HG02642 (cell line): ENCODE measurements at regions not wholly inside any gene's neighbourhood (a gene's known extent, or its start where the extent isn't known, plus 50 kb on each side); places are given as distances from the start of the nearest gene placed in this dataset.

Source experiments
- ATAC-seq: cut with Tn5 transposase; IDR thresholded peaks from one replicate; pipeline ENCODE4 v1.9.1; 2021; ENCODE audit warnings: mild to moderate bottlenecking; ENCODE audit not compliant: unreplicated experiment, poor library complexity

DNA sequence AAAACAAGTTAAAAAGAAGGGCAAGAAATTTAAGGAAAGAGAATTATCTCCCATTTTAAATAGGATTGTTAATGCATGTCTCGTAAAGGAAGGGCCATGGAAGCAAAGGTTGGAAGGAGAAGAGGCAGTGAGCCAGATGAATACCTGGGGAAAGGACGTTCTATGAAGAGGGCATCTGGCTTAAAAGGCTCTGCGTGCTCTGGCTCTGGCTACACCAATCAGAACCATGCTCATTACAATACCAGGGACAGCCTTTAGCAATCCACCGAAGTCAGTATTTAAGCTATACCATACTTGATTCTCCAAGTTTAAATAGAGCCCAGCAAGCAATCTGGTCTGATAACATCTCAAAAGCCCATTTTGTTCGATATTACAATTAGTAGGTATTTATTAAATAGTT, 58.5 kb upstream of the C1orf87 start:
- ATAC-seq = no peak

DNA sequence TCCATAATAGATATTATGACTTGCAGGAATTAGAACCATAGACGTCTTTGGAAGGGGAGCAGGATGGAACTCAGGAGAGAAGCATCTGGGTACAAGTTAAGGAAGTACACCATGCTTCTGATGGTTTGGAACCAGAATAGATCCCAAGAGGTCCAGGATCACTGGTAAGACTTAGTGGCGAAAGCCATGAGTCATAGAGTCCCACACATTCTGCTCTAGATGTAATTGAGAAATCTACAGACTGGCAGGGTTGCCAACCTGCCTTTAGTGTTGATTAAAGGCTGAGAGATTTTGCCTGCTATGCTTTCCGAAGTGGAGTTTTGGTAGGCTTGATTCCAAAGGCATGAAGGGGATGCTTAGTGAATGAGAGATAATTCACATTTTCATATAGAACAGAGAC, 57.1 kb upstream of the C1orf87 start:
- no peak for ATAC-seq

DNA sequence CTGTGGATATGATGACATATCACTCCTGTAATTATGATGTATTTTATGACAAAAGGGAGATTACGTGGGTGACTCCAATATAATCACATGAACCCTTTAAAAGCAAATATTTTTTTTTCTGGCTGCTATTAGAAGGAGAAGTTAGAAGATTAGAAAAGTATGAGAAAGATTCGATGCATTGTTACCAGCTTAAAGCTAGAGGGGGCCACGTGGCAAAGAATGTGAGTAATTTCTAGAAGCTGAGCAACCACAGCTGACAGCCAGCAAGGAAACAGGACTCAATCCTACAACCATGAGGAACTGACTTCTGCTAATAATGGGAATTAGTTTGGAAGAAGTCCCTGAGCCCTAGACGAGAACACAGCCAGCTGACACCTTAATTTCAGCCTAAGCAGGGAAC, 56.3 kb upstream of the C1orf87 start:
- ATAC-seq = no peak

DNA sequence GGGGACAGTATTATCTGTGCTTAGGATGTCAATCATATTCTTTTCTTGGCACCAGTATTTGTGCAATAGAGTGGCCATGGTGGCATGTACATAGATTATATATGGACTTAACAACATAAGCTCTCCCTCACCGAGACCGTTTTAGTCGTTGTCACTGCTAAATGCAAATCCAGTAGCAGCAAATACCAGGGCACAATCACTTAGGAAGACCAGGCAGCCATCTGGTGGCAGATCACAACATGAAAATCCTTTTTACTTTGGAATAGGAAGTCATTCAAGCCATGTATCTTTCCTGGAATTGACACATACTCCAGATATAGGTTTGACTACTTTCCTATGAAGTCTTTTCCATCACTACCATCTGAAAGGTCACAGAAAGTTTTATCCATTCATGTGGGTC, 53.2 kb upstream of the C1orf87 start:
- no peak for ATAC-seq
